ENCODE measurements at regions not wholly inside any gene's neighbourhood (a gene's known extent, or its start where the extent isn't known, plus 50 kb on each side); places are given as distances from the start of the nearest gene placed in this dataset.

DNA sequence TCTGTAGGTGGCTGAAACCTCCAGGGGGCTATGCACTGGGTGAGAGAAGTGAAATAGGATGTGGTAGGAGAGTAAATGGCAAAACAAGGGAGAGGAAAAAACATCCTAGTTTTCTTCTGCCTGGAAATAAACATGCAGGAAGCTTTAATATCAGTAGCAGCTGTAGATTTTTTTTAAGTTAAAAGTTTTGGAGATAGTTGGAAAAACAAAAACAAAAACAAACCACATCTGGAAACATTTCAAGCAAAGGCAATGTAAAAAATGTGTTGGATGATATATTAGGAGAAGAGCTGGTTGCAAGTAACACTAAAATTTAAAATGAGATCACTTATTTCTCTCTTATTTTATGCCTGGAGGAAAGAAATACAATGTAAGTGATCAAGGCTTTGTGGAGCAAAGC is 388.0 kb downstream of the SPRY1 start:
- H3K27me3 ChIP-seq (ENCODE audit: control insufficient read depth in 1 of 2, insufficient read depth in 2 of 2, low read length in 2 of 2): no peaks in the 10 kb centered on the region
- no peak overlapping the region for H3K9ac ChIP-seq (ENCODE audit: low read length)
- no peaks in the 10 kb centered on the region for H3K36me3 ChIP-seq (ENCODE audit: insufficient read depth, low read length)
- no peaks in the 10 kb centered on the region for H3K9me3 ChIP-seq (ENCODE audit: low read length)
- H3K27ac ChIP-seq (ENCODE audit: low read depth, low read length): no peak overlapping the region
- H3K4me3 ChIP-seq (ENCODE audit: low read depth in 1 of 2, low read length in 2 of 2): no peak overlapping the region
- H3K4me1 ChIP-seq (ENCODE audit: insufficient read depth, low read length): peaks cover 45% of the 10 kb centered on the region

DNA sequence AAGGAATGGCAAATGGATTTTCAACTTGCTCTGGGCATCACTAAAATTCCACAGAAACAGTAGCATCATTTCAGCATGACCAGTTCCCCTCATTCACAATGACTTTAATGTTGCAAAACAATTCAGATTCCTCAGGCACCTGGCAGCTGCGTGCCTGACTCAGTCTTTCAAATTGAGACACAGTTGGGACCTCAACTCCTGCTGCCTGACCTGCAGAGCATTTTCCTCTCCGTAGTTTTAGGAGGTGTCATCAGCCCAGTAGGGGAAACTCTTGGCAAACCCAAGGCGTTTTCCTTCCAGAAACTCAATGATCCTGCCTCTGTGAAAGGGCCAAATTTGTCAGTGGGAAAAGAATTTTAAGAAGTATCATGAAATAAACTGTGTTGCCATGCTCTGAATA is 388.9 kb downstream of the SPRY1 start:
- no peak overlapping the region for H3K4me3 ChIP-seq (ENCODE audit: low read depth in 1 of 2, low read length in 2 of 2)
- H3K27me3 ChIP-seq (ENCODE audit: control insufficient read depth in 1 of 2, insufficient read depth in 2 of 2, low read length in 2 of 2): no peaks in the 10 kb centered on the region
- peak overlapping the region; percentile 27 for H3K27ac ChIP-seq (ENCODE audit: low read depth, low read length)
- peaks cover 45% of the 10 kb centered on the region for H3K4me1 ChIP-seq (ENCODE audit: insufficient read depth, low read length)
- no peaks in the 10 kb centered on the region for H3K9me3 ChIP-seq (ENCODE audit: low read length)
- no peaks in the 10 kb centered on the region for H3K36me3 ChIP-seq (ENCODE audit: insufficient read depth, low read length)
- no peak overlapping the region for H3K9ac ChIP-seq (ENCODE audit: low read length)

DNA sequence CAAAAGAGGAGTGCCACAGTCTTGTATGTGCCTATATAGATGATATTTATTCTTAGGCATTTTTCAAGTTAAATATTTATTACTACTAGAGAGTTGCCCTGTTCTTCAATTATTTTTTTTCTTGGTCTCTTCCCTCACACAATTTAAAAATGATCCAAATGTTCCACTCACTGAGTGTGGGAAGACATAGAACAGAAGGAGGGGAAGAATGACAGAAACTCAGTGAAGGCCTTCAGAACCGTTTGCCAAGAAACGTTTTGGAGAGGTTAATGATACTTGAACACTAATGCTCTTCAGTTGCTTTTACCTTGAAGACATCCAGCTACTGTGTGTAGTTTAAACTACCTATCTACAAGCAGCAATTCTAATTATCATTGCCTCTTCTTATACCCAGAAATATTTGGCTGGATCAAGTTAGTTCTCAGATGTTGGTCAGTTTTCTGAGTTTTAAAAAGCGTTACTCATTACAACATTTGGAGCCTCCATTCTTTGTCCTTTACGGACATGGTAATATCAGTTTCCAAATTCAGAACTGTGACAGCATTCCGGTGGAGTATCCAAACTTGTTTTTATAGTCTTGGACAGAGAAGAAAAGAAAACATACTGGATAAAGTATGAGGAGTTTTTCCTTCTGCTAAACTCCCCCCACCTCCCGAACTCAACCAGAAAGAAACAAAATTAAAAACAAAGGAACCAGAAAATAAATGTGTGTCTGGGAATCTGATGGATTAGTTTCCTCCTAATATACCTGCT is 389.7 kb downstream of the SPRY1 start:
- H3K36me3 ChIP-seq (ENCODE audit: insufficient read depth, low read length): no peaks in the 10 kb centered on the region

DNA sequence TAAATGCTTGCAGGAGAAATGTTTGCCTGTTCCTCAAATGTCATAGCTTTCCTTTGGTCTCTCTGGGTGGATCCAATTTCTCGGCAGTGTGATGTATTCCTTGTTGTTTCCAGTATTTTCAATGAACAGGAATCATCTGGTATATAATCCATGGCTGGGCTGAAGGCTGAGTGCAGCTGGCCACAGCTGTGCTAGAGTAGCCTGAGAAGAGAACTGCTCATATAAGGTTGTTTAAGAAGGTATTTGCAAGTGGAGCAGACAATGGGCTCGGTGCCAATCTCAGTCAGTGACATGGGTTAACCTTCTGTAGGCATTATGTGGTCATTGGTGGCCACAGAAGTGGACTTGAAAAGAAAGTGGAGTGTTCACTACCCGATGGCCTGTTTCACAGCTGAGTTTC is 390.3 kb downstream of the SPRY1 start:
- no peaks in the 10 kb centered on the region for H3K36me3 ChIP-seq (ENCODE audit: insufficient read depth, low read length)
- no peaks in the 10 kb centered on the region for H3K27me3 ChIP-seq (ENCODE audit: control insufficient read depth in 1 of 2, insufficient read depth in 2 of 2, low read length in 2 of 2)
- H3K9ac ChIP-seq (ENCODE audit: low read length): no peak overlapping the region
- peak overlapping the region; percentile 62 for H3K27ac ChIP-seq (ENCODE audit: low read depth, low read length)
- no peaks in the 10 kb centered on the region for H3K9me3 ChIP-seq (ENCODE audit: low read length)
- H3K4me1 ChIP-seq (ENCODE audit: insufficient read depth, low read length): peaks cover 45% of the 10 kb centered on the region
- H3K4me3 ChIP-seq (ENCODE audit: low read depth in 1 of 2, low read length in 2 of 2): no peak overlapping the region

More for the DNA sequence above, 389.7 kb downstream of the SPRY1 start:
- peak overlapping the region; percentile 62 for H3K27ac ChIP-seq (ENCODE audit: low read depth, low read length)
- no peaks in the 10 kb centered on the region for H3K9me3 ChIP-seq (ENCODE audit: low read length)
- peaks cover 45% of the 10 kb centered on the region for H3K4me1 ChIP-seq (ENCODE audit: insufficient read depth, low read length)
- H3K4me3 ChIP-seq (ENCODE audit: low read depth in 1 of 2, low read length in 2 of 2): no peak overlapping the region
- no peak overlapping the region for H3K9ac ChIP-seq (ENCODE audit: low read length)
- H3K27me3 ChIP-seq (ENCODE audit: control insufficient read depth in 1 of 2, insufficient read depth in 2 of 2, low read length in 2 of 2): no peaks in the 10 kb centered on the region

DNA sequence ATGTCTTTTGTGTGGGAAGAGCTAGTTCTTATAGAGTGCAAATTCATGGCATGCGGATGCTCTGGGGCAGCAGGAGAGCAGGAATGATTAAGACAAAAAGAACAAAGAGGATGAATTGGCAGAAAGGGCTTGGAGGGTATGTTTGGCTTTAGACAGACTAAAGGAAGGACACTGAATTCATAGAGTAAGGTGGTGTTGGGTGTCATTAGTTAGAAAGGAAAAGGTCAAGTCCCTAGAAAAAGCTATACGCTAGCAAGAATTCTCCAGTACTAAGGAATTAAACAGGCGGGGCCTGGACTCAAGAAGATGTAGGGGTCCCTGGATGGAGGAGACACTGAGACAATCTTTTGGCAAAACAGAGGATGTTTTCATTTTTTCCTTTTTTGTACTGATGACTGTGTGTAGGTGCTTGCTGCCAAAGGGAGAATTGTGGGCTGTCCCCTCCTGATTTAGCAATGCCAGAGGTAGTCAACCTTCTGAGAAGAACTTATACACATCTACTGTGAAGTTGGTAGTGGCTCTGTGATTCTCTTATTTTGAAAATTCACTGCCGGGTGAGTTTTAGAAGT is 391.0 kb downstream of the SPRY1 start:
- no peaks in the 10 kb centered on the region for H3K36me3 ChIP-seq (ENCODE audit: insufficient read depth, low read length)
- peaks cover 45% of the 10 kb centered on the region for H3K4me1 ChIP-seq (ENCODE audit: insufficient read depth, low read length)
- H3K27ac ChIP-seq (ENCODE audit: low read depth, low read length): peak overlapping the region; percentile 62
- no peak overlapping the region for H3K4me3 ChIP-seq (ENCODE audit: low read depth in 1 of 2, low read length in 2 of 2)
- H3K27me3 ChIP-seq (ENCODE audit: control insufficient read depth in 1 of 2, insufficient read depth in 2 of 2, low read length in 2 of 2): no peaks in the 10 kb centered on the region
- no peaks in the 10 kb centered on the region for H3K9me3 ChIP-seq (ENCODE audit: low read length)
- no peak overlapping the region for H3K9ac ChIP-seq (ENCODE audit: low read length)

DNA sequence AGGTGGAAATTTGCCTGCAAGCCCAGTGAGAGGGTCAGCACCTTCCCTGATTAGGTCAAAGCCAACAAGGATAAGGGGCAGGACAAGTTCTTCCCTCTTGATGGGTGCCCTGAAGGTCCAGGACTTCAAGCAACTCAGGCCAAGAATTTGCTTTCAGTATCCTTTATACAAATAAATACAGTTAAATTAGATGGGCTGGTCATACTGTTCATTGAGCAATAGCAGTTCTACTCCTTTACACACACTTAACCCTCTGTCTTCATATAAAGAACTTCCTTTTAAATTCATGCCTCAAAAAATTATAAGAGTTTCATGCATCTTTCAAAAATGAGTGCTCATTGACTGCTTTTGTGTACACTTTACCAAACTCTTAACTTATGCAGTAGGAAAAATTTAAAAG is 392.0 kb downstream of the SPRY1 start:
- no peaks in the 10 kb centered on the region for H3K27me3 ChIP-seq (ENCODE audit: control insufficient read depth in 1 of 2, insufficient read depth in 2 of 2, low read length in 2 of 2)
- H3K4me1 ChIP-seq (ENCODE audit: insufficient read depth, low read length): peaks cover 42% of the 10 kb centered on the region
- H3K4me3 ChIP-seq (ENCODE audit: low read depth in 1 of 2, low read length in 2 of 2): no peak overlapping the region
- no peak overlapping the region for H3K9ac ChIP-seq (ENCODE audit: low read length)
- H3K36me3 ChIP-seq (ENCODE audit: insufficient read depth, low read length): no peaks in the 10 kb centered on the region
- H3K27ac ChIP-seq (ENCODE audit: low read depth, low read length): no peak overlapping the region
- no peaks in the 10 kb centered on the region for H3K9me3 ChIP-seq (ENCODE audit: low read length)

DNA sequence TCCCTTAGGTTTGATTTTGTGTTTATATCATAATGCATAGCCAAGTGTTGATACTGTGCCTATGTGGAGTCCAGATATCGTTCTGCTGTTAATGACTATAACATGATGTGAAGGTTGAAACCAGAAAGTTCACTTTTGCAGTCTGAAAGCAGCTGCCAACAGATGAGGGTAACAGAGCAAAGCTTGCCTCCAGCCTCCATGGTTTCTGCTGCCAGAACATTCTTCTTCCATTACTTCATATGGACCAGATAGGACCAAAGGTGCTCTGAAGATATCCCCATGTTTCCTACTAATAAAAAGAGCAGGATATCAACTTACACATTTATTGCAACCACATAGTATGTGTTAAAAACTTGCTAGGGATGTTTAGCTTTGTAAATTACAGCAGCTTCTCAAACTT is 394.1 kb downstream of the SPRY1 start:
- no peak overlapping the region for H3K9ac ChIP-seq (ENCODE audit: low read length)

DNA sequence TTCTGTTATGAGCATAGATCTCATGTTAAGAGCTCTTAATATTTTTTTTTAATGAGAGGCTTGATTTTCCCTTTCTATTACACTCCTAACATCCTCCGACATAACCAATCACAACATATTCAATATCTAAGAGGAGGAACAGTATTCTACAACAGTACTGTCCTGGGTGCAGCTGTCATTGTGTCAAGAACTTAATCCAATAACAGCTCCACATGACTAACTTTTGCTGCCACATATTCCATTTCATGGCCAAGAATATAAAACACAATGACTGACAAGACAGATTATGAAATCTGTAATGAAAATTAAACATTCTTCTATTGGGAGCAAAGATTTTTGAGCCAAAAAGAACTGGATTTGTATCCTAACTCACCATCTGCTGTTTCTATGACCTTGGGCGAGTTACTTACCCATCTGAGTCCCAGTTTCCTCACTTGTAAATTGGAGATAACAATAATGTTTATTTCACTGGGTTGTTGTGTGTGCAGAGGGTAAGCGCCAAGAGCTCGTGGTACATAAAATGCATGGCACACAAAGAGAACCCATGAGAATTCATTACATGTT is 405.6 kb downstream of the SPRY1 start:
- H3K36me3 ChIP-seq (ENCODE audit: insufficient read depth, low read length): no peaks in the 10 kb centered on the region
- H3K27me3 ChIP-seq (ENCODE audit: control insufficient read depth in 1 of 2, insufficient read depth in 2 of 2, low read length in 2 of 2): no peaks in the 10 kb centered on the region
- H3K9me3 ChIP-seq (ENCODE audit: low read length): no peaks in the 10 kb centered on the region
- peaks cover 9% of the 10 kb centered on the region for H3K4me1 ChIP-seq (ENCODE audit: insufficient read depth, low read length)
- H3K9ac ChIP-seq (ENCODE audit: low read length): no peak overlapping the region
- H3K27ac ChIP-seq (ENCODE audit: low read depth, low read length): no peak overlapping the region
- H3K4me3 ChIP-seq (ENCODE audit: low read depth in 1 of 2, low read length in 2 of 2): no peak overlapping the region

More for the DNA sequence above, 394.1 kb downstream of the SPRY1 start:
- Histone ChIP-seq H3K27ac (ENCODE audit: low read depth, low read length) (no peak overlapping the region), H3K9me3 (ENCODE audit: low read length) (no peaks in the 10 kb centered on the region), H3K27me3 (ENCODE audit: control insufficient read depth in 1 of 2, insufficient read depth in 2 of 2, low read length in 2 of 2) (no peaks in the 10 kb centered on the region), H3K36me3 (ENCODE audit: insufficient read depth, low read length) (no peaks in the 10 kb centered on the region), H3K4me1 (ENCODE audit: insufficient read depth, low read length) (peaks cover 23% of the 10 kb centered on the region), H3K4me3 (ENCODE audit: low read depth in 1 of 2, low read length in 2 of 2) (no peak overlapping the region)

DNA sequence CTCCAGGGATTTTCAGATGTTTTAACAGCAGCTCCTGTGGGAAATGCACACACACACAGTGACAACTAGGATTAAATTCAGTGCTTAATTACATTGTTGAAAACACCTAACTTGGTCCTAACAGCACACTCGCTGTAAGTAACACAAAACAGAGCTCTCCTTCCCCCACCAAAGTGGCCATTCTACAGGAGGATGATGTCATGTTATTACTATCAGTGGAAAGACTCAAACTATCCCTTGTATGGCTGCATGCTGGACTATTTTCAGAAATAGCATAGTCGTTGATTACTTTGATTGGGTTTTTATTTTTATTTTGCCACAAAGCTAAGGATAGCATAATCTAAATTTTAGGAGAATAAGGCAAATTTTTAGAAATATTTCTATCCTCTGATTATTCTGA is 406.3 kb downstream of the SPRY1 start:
- Histone ChIP-seq H3K9ac (ENCODE audit: low read length) (no peak overlapping the region), H3K27me3 (ENCODE audit: control insufficient read depth in 1 of 2, insufficient read depth in 2 of 2, low read length in 2 of 2) (no peaks in the 10 kb centered on the region), H3K4me3 (ENCODE audit: low read depth in 1 of 2, low read length in 2 of 2) (no peak overlapping the region), H3K27ac (ENCODE audit: low read depth, low read length) (no peak overlapping the region), H3K36me3 (ENCODE audit: insufficient read depth, low read length) (no peaks in the 10 kb centered on the region), H3K9me3 (ENCODE audit: low read length) (no peaks in the 10 kb centered on the region), H3K4me1 (ENCODE audit: insufficient read depth, low read length) (peaks cover 9% of the 10 kb centered on the region)

DNA sequence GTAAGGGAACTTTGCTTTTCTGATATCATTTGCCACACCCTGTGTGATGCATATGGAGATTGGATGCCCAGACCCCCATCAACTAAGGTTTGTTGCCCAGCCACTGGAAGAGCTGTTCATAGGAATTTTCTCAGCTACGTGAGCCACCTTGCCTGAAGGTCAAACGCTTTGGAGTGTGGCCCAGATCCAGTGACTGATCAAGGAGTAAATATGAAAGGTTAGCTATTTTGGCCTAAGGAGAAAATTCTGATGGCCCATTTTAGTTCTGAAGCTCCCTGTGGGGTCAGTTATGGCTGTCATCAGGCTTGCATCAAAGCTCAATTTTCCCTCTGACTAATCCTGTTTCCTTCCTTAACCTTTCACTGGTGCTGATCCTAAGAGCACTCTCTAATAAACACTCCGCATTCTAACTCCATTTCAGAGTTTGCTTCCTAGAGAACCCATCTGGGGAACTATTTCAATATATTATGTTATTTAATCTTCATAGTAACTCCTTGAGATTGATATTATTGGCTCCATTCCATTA is 407.7 kb downstream of the SPRY1 start:
- Histone ChIP-seq H3K27me3 (ENCODE audit: control insufficient read depth in 1 of 2, insufficient read depth in 2 of 2, low read length in 2 of 2) (no peaks in the 10 kb centered on the region), H3K9me3 (ENCODE audit: low read length) (no peaks in the 10 kb centered on the region), H3K4me3 (ENCODE audit: low read depth in 1 of 2, low read length in 2 of 2) (no peak overlapping the region), H3K4me1 (ENCODE audit: insufficient read depth, low read length) (peaks cover 9% of the 10 kb centered on the region), H3K27ac (ENCODE audit: low read depth, low read length) (no peak overlapping the region), H3K9ac (ENCODE audit: low read length) (no peak overlapping the region), H3K36me3 (ENCODE audit: insufficient read depth, low read length) (no peaks in the 10 kb centered on the region)

DNA sequence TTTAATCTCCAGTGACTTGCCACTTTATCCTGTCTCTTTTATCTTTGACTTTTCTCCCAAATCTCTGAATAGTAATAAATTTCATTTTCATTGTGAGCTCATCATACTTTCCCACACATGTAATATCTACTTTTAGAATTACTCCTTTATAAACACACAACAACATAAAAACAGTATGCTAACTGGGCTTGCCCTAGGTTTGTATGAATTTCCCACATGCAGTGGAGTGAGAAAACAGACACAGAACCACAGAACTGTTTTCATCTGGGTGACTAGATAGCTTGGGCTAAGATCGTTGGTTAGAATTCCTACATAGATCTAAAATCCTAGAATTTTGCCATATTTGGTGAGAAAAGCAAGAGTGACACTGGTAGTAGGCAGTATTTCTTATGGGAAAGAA is 409.5 kb downstream of the SPRY1 start:
- Histone ChIP-seq H3K36me3 (ENCODE audit: insufficient read depth, low read length) (no peaks in the 10 kb centered on the region), H3K9me3 (ENCODE audit: low read length) (no peaks in the 10 kb centered on the region), H3K27ac (ENCODE audit: low read depth, low read length) (no peak overlapping the region), H3K27me3 (ENCODE audit: control insufficient read depth in 1 of 2, insufficient read depth in 2 of 2, low read length in 2 of 2) (no peaks in the 10 kb centered on the region), H3K4me3 (ENCODE audit: low read depth in 1 of 2, low read length in 2 of 2) (no peak overlapping the region), H3K9ac (ENCODE audit: low read length) (no peak overlapping the region), H3K4me1 (ENCODE audit: insufficient read depth, low read length) (peaks cover 9% of the 10 kb centered on the region)

Data from muscle layer of colon (tissue), 2 donors.